Kidney (tissue), 13 donors: ENCODE measurements at regions not wholly inside any gene's neighbourhood (a gene's known extent, or its start where the extent isn't known, plus 50 kb on each side); places are given as distances from the start of the nearest gene placed in this dataset.

Experiments used
- DNase-seq, 5 donors: peaks; one replicate each; pipeline ENCODE4 v3.0.0-alpha.2; 2013 to 2020
- FAIRE-seq: peaks from 2 replicates; lab custom pipeline; 2012; peaks lifted over from hg19 to GRCh38; lab: Jason Lieb, UNC
- H3K27ac ChIP-seq, 2 donors: one replicate each; pipeline ENCODE4 v1.7.0; 2013; ENCODE audit warnings: low read depth in 2 of 2, low read length in 2 of 2, inconsistent platforms in 1 of 2
- H3K27me3 ChIP-seq: one replicate; pipeline ENCODE4 v1.7.1; 2013; ENCODE audit warnings: low read length, inconsistent platforms; ENCODE audit not compliant: control insufficient read depth, insufficient read depth
- H3K36me3 ChIP-seq, 3 donors: one replicate each; pipeline versions ENCODE4 v1.7.0 to v1.7.1; 2013; ENCODE audit warnings: low read length in 3 of 3, control low read depth in 1 of 3, inconsistent platforms in 1 of 3; ENCODE audit not compliant: insufficient read depth in 3 of 3, control insufficient read depth in 2 of 3
- H3K4me1 ChIP-seq, 3 donors: one replicate each; pipeline versions ENCODE4 v1.7.0 to v1.7.1; 2013; ENCODE audit warnings: low read length in 3 of 3, inconsistent platforms in 1 of 3, low read depth in 1 of 3; ENCODE audit not compliant: control insufficient read depth in 2 of 3, insufficient read depth in 2 of 3
- H3K4me3 ChIP-seq, 3 donors: one replicate each; pipeline versions ENCODE4 v1.7.0 to v1.8.1; 2013; ENCODE audit warnings: low read length in 3 of 3, control low read depth in 1 of 3, inconsistent platforms in 1 of 3
- H3K9ac ChIP-seq, 3 donors: one replicate each; pipeline versions ENCODE4 v1.7.0 to v1.7.1; 2013; ENCODE audit warnings: low read length in 3 of 3, control low read depth in 1 of 3, inconsistent platforms in 1 of 3
- H3K9me3 ChIP-seq, 3 donors: one replicate each; pipeline versions ENCODE4 v1.7.0 to v1.7.1; 2013; ENCODE audit warnings: low read length in 3 of 3, control low read depth in 1 of 3, inconsistent platforms in 1 of 3; ENCODE audit not compliant: control insufficient read depth in 2 of 3, insufficient read depth in 1 of 3
- intact Hi-C: fragments of 100-400 bp; cut with DNase I; formaldehyde crosslinking; loops from one replicate; pipeline ENCODE4 v1.11.1; 2022
- TF ChIP-seq, protein P1 (sequence below): IDR thresholded peaks from 3 replicates; pipeline ENCODE4 v1.5.1; 2012; ENCODE audit warnings: mild to moderate bottlenecking, moderate library complexity, borderline replicate concordance; ENCODE audit not compliant: insufficient read depth; ENCODE audit errors: extremely low read depth
- donor health status: control.
- donor health status: control.
- donor health status: control.
- donor health status: control.
- donor health status: control.
- donor health status: DM: yes; HTN: yes; CAD: no.
- donor health status: Normal renal cell carcinoma (clear cell type).

GRCh38 chr3:176961916-176962315, 235.4 kb downstream of the TBL1XR1 start:
- no peak overlapping the region for H3K9ac ChIP-seq
- DNase-seq, result no peak
- H3K36me3 ChIP-seq, result no peaks in the 10 kb centered on the region
- H3K27ac ChIP-seq, result no peak overlapping the region
- no peaks in the 10 kb centered on the region for H3K27me3 ChIP-seq
- no peaks in the 10 kb centered on the region for H3K9me3 ChIP-seq
- H3K4me3 ChIP-seq, result no peak overlapping the region
- no peaks in the 10 kb centered on the region for H3K4me1 ChIP-seq
- TF ChIP-seq, protein P1, sequence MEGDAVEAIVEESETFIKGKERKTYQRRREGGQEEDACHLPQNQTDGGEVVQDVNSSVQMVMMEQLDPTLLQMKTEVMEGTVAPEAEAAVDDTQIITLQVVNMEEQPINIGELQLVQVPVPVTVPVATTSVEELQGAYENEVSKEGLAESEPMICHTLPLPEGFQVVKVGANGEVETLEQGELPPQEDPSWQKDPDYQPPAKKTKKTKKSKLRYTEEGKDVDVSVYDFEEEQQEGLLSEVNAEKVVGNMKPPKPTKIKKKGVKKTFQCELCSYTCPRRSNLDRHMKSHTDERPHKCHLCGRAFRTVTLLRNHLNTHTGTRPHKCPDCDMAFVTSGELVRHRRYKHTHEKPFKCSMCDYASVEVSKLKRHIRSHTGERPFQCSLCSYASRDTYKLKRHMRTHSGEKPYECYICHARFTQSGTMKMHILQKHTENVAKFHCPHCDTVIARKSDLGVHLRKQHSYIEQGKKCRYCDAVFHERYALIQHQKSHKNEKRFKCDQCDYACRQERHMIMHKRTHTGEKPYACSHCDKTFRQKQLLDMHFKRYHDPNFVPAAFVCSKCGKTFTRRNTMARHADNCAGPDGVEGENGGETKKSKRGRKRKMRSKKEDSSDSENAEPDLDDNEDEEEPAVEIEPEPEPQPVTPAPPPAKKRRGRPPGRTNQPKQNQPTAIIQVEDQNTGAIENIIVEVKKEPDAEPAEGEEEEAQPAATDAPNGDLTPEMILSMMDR, result no peak
- no peak for FAIRE-seq
- intact Hi-C loops, result no loop called here

DNA sequence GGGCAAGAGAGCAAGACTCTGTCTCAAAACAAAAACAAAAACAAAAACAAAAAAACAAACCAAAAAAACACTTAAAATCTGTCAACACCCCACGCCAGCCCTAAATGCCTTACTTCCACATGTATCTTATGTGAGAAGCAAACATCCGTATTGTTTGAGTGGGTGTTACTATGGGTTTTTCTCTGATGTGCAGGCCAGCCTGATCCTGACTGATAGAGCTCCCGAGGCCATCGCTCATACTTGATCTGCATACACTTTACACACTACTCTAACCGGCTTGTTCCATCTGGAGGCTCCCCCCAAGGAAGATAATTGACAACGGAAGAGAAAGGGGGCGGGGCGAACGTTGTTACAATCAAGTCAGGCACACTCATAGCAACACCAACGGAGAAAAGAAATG, 237.4 kb downstream of the TBL1XR1 start:
- H3K4me3 ChIP-seq, result no peak overlapping the region
- no peak for FAIRE-seq
- no peaks in the 10 kb centered on the region for H3K36me3 ChIP-seq
- H3K27me3 ChIP-seq, result no peaks in the 10 kb centered on the region
- no peak overlapping the region for H3K27ac ChIP-seq
- H3K9ac ChIP-seq, result no peak overlapping the region
- intact Hi-C loops, result no loop called here
- no peak for DNase-seq
- TF ChIP-seq, protein P1, result no peak
- no peaks in the 10 kb centered on the region for H3K9me3 ChIP-seq
- H3K4me1 ChIP-seq, result no peaks in the 10 kb centered on the region

GRCh38 chr3:176958560-176958959, 238.7 kb downstream of the TBL1XR1 start:
- no peak overlapping the region for H3K4me3 ChIP-seq
- no peaks in the 10 kb centered on the region for H3K4me1 ChIP-seq
- H3K27me3 ChIP-seq, result no peaks in the 10 kb centered on the region
- TF ChIP-seq, protein P1, result no peak
- FAIRE-seq, result no peak
- no peak for DNase-seq
- no peaks in the 10 kb centered on the region for H3K9me3 ChIP-seq
- intact Hi-C loops, result no loop called here
- no peak overlapping the region for H3K9ac ChIP-seq
- H3K36me3 ChIP-seq, result no peaks in the 10 kb centered on the region
- no peak overlapping the region for H3K27ac ChIP-seq

DNA sequence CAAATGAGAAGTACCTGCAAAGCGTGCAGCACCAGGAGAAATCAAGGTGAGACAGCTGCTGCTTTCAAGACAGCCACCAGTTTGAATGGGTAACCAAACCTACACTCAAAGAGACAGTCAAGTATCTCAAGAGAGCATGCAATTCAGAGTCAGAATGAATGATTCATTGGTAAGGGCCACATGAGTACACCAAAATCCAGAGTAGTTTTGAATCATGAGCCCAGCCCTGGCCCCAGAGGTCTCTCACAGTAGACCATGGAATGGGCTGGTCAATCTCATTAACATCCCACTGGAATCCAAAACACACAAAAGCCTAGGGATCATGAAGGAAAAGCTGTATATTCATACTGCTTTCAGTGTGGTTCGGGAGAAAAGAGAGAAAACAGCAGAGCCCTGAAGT, 242.8 kb downstream of the TBL1XR1 start:
- intact Hi-C loops, result no loop called here
- Histone ChIP-seq H3K36me3 (no peaks in the 10 kb centered on the region), H3K9me3 (no peaks in the 10 kb centered on the region), H3K4me3 (no peak overlapping the region), H3K9ac (no peak overlapping the region), H3K4me1 (peaks cover 0 to 2% (median 0%) of the 10 kb centered on the region in 3 donors), H3K27ac (no peak overlapping the region), H3K27me3 (no peaks in the 10 kb centered on the region)
- TF ChIP-seq, protein P1, result no peak
- no peak for DNase-seq
- FAIRE-seq, result no peak
